ENCODE measurements at regions not wholly inside any gene's neighbourhood (a gene's known extent, or its start where the extent isn't known, plus 50 kb on each side); places are given as distances from the start of the nearest gene placed in this dataset.

DNA sequence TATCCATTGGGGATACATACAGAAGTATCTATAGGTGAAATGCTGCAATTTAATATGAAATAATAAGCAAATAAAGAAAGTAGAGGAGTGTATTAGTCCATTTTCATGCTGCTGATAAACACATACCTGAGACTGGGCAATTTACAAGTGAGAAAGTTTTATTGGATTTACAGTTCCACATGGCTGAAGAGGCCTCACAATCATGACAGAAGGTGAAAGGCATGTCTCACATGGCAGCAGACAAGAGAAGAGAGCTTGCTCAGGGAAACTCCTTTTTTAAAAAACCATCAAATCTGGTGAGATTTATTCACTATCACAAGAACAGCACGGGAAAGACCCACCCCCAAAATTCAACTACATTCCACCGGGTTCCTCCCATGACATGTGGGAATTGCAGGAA is 82.8 kb upstream of the TRIM24 start:
- TF ChIP-seq, protein P1, sequence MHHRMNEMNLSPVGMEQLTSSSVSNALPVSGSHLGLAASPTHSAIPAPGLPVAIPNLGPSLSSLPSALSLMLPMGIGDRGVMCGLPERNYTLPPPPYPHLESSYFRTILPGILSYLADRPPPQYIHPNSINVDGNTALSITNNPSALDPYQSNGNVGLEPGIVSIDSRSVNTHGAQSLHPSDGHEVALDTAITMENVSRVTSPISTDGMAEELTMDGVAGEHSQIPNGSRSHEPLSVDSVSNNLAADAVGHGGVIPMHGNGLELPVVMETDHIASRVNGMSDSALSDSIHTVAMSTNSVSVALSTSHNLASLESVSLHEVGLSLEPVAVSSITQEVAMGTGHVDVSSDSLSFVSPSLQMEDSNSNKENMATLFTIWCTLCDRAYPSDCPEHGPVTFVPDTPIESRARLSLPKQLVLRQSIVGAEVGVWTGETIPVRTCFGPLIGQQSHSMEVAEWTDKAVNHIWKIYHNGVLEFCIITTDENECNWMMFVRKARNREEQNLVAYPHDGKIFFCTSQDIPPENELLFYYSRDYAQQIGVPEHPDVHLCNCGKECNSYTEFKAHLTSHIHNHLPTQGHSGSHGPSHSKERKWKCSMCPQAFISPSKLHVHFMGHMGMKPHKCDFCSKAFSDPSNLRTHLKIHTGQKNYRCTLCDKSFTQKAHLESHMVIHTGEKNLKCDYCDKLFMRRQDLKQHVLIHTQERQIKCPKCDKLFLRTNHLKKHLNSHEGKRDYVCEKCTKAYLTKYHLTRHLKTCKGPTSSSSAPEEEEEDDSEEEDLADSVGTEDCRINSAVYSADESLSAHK (tag by site-specific recombination; IDR thresholded peaks at IDR 0.05), result no peak
- no peak for TF ChIP-seq ZNF354C (tag by site-specific recombination; IDR thresholded peaks at IDR 0.05; ENCODE audit: borderline replicate concordance, low read depth)
- no peak for TF ChIP-seq ZNF776 (tag by site-specific recombination; IDR thresholded peaks at IDR 0.05; ENCODE audit: borderline replicate concordance)

Measured in HEK293 (cell line).